GM12865 (cell line): ENCODE measurements at regions not wholly inside any gene's neighbourhood (a gene's known extent, or its start where the extent isn't known, plus 50 kb on each side); places are given as distances from the start of the nearest gene placed in this dataset.

Experiments
- DNase-seq: peaks from one replicate; pipeline ENCODE4 v3.0.0; 2010; ENCODE audit warnings: low read depth
- H3K4me3 ChIP-seq: 2 replicates; pipeline ENCODE4 v1.5.1; 2011; ENCODE audit warnings: mild to moderate bottlenecking, low read depth, low read length, control low read depth
- TF ChIP-seq, protein P1 (sequence below): IDR thresholded peaks from 2 replicates; pipeline ENCODE4 v1.5.1; 2011; ENCODE audit warnings: low read length, control low read depth, low read depth, inconsistent platforms; ENCODE audit not compliant: insufficient read depth; ENCODE audit errors: missing control alignments

GRCh38 chr2:236857246-236857645 is 228.4 kb upstream of the COPS8 start:
- no peak for DNase-seq
- TF ChIP-seq, protein P1, sequence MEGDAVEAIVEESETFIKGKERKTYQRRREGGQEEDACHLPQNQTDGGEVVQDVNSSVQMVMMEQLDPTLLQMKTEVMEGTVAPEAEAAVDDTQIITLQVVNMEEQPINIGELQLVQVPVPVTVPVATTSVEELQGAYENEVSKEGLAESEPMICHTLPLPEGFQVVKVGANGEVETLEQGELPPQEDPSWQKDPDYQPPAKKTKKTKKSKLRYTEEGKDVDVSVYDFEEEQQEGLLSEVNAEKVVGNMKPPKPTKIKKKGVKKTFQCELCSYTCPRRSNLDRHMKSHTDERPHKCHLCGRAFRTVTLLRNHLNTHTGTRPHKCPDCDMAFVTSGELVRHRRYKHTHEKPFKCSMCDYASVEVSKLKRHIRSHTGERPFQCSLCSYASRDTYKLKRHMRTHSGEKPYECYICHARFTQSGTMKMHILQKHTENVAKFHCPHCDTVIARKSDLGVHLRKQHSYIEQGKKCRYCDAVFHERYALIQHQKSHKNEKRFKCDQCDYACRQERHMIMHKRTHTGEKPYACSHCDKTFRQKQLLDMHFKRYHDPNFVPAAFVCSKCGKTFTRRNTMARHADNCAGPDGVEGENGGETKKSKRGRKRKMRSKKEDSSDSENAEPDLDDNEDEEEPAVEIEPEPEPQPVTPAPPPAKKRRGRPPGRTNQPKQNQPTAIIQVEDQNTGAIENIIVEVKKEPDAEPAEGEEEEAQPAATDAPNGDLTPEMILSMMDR: no peak
- no peak overlapping the region for H3K4me3 ChIP-seq

DNA sequence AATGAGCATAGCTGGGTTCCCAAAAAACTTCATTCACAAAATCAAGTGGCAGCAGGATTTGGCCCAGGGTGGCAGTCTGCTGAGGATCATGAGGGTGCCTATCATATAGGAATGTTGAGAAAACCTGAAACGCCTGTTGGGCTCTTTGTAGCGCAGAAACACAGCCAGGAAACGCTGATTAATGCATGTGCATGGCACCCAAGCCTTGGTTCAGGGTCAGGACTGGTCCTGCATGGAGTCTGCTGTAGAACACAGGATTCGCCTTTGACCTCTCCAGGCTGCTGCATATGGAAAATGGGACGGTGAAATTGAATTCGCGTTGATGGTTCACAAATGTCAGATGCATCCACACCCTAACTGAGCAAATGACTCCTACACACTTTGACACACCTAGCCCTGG is 227.9 kb upstream of the COPS8 start:
- TF ChIP-seq, protein P1: no peak
- no peak for DNase-seq
- H3K4me3 ChIP-seq: no peak overlapping the region

DNA sequence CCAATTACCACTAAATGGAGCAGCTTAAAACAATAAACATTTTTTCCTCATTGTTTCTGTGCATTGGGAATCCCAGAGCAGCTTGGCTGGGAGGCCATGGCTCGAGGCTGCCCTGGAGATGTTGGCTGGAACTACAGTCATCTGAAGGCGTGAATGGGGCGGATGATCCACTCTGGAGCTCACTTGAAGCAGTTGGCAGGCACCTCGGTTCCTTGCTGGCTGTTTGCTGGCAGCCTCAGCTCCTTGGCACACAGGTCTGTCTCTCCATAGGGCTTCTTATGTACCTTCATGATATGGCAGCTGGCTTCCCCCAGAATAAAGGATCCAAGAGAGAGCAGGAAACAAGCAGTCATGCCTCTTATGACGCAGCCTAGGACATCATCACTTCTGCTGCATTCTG is 227.0 kb upstream of the COPS8 start:
- DNase-seq: no peak
- TF ChIP-seq, protein P1: no peak
- H3K4me3 ChIP-seq: no peak overlapping the region

DNA sequence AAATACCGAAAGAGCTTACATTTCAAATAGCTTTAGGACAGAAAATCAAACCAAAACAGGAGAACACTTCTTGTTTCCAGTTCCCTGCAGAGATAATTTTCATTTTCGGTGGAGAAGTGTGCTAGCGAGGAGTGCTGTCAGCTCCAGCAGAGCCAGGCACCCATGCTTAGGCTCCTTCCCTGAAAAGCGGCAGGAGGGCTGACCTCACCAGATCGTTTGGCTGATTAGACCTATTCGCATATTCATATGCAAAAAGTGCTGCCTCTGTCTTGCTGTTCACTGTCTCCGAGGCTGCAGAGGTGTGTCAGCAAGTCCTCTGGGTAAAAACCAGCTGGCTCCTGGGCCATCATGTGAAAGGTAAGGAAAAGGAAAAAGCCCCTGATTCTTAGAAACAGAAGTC is 225.8 kb upstream of the COPS8 start:
- H3K4me3 ChIP-seq: no peak overlapping the region
- TF ChIP-seq, protein P1: no peak
- no peak for DNase-seq

- no peak for DNase-seq
- TF ChIP-seq, protein P1: no peak
These were observed 224.4 kb upstream of the COPS8 start for GRCh38 chr2:236861196-236861875.

GRCh38 chr2:236861944-236862343 is 223.7 kb upstream of the COPS8 start:
- DNase-seq: no peak
- TF ChIP-seq, protein P1: no peak
- no peak overlapping the region for H3K4me3 ChIP-seq

More at GRCh38 chr2:236861196-236861875, 224.4 kb upstream of the COPS8 start:
- no peak overlapping the region for H3K4me3 ChIP-seq

- no peak overlapping the region for H3K4me3 ChIP-seq
- TF ChIP-seq, protein P1: no peak
- no peak for DNase-seq
These were observed 223.2 kb upstream of the COPS8 start for GRCh38 chr2:236862526-236862925.
